ENCODE measurements at regions not wholly inside any gene's neighbourhood (a gene's known extent, or its start where the extent isn't known, plus 50 kb on each side); places are given as distances from the start of the nearest gene placed in this dataset.

DNA sequence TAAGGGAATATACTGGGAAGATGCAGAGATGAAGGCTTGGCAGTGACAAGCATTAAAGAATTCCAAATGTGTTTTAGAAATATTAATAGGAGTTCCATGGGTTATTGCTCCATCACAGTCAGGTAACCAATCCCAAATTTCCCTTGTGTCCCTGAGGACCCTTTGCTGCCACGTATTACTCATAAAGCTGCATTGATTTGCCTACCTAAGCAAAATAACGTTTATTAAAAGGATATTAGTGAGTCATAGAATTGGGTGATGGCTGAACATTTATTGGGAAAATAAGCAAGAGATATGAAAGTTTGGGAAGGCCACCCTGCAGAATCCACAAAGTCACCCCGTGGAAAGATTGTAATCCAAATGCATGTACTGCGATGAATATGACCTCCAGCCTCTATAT lies 782.1 kb downstream of the RAPGEF2 start:
- no peak for TF ChIP-seq CTCF (IDR thresholded peaks at IDR 0.05)
- TF ChIP-seq SIN3A (IDR thresholded peaks at IDR 0.05; ENCODE audit: borderline replicate concordance, insufficient read depth, low read depth, low read length), result no peak
- no peak for TF ChIP-seq REST (IDR thresholded peaks at IDR 0.05; ENCODE audit: insufficient read depth in 1 of 2, low read depth in 2 of 2, low read length in 1 of 2)

All from Panc1 (cell line).